GM12873 (cell line): ENCODE measurements at regions not wholly inside any gene's neighbourhood (a gene's known extent, or its start where the extent isn't known, plus 50 kb on each side); places are given as distances from the start of the nearest gene placed in this dataset.

Experiments used
- TF ChIP-seq, protein P1 (sequence below): IDR thresholded peaks from 2 replicates; pipeline ENCODE4 v1.5.1; 2012; ENCODE audit warnings: low read depth, mild to moderate bottlenecking, moderate library complexity, low read length, control low read depth; ENCODE audit not compliant: insufficient read depth; ENCODE audit errors: missing control alignments

DNA sequence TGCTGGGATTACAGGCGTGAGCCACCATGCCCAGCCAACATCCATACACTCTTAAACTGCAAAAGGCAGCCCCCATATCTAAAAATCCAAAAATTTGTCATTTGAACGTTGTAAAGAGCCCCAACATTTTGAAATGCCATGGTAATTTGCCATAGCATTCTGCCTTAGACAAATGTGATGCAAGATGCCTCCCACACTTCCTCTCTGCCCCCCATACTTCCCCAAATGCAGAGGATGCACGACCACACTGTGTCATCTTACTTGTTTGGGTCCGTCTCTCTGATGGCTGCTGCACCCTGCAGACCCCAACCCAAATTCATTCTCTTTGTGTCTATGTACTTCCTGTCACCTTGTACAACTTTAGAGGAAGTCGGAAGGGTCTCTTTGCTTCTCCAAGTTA lies 1125.6 kb upstream of the AUTS2 start:
- TF ChIP-seq, protein P1, sequence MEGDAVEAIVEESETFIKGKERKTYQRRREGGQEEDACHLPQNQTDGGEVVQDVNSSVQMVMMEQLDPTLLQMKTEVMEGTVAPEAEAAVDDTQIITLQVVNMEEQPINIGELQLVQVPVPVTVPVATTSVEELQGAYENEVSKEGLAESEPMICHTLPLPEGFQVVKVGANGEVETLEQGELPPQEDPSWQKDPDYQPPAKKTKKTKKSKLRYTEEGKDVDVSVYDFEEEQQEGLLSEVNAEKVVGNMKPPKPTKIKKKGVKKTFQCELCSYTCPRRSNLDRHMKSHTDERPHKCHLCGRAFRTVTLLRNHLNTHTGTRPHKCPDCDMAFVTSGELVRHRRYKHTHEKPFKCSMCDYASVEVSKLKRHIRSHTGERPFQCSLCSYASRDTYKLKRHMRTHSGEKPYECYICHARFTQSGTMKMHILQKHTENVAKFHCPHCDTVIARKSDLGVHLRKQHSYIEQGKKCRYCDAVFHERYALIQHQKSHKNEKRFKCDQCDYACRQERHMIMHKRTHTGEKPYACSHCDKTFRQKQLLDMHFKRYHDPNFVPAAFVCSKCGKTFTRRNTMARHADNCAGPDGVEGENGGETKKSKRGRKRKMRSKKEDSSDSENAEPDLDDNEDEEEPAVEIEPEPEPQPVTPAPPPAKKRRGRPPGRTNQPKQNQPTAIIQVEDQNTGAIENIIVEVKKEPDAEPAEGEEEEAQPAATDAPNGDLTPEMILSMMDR, result no peak

DNA sequence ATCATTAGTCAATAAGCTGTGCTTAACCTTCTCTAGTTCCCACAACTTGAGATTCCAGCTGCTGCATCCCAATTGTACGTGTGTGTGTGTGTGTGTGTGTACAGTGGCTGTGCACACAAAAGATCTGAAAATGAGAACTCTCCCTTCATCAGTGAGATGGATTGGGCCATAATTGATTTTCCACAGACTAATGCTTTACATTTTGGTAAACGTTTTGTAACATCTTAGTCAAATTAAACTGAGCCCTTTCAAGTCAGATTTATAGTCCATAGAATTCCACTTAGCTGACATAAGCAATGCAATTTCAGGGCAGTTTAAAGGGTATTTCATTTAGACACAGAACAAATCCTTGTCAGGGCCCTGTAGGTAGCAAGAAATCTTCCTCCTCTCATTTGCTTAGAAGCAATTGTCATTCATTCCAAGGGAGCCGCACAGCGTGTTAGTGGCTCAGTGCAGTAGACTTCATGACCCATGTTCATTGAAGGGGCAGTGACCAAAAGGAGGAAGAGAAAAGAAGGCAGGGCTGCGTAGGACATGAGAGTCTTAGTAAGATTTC lies 1123.5 kb upstream of the AUTS2 start:
- TF ChIP-seq, protein P1, result no peak

DNA sequence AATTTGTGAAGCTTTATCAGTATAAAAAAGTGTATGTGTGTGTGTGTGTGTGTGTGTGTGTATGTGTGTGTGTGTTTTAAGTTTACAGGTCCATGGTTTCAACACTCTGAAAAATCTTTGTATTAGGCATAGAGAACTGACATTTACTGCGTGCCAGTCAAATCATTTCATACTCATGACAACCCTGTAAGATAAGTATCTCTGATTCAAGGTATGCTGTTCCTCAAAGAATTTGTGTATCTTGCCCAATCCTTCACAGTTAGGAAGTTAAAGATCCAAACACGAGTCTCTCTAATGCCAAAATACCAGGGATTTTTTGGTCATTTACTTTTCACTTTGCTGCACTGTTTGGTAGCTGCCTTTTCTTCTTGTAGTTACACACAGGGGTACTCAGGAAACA lies 1121.3 kb upstream of the AUTS2 start:
- TF ChIP-seq, protein P1, result no peak

DNA sequence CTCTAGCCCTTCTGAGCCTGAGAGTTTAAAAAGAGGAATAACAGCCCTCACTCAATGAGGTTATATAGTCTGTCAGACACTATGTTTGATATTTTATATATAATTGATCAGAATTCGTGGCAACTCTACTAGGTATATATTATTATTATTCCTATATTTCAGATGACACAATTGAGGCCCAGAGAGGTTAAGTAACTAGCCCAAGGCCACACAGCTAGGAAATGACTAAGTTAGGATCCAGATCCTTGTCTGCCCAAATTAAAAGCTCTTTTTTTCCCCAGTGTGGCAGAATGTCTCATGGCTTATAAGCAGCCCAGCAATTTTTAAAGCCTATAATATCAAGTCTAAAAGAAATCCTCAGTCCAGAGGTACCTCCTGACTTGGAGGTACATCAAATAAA lies 1119.9 kb upstream of the AUTS2 start:
- TF ChIP-seq, protein P1, result no peak

DNA sequence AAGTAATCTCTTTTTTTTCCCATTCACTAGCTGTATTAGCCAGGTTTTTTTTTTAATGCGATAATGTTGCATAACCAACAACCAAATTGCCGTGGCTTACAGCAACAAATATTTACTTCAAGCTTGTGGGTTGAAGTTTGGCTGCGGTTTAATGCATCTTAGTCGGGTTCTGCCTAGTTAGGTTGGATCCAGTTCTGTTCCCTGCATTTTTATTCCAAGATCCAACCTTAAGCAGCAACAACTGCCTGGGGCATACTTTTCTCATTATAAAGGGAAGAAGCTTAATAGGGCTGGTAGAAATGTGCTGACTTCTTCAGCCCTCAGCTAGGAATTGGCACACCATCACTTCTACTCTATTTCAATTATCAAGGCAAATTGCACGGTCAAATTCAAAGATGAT lies 1115.5 kb upstream of the AUTS2 start:
- TF ChIP-seq, protein P1, result no peak

DNA sequence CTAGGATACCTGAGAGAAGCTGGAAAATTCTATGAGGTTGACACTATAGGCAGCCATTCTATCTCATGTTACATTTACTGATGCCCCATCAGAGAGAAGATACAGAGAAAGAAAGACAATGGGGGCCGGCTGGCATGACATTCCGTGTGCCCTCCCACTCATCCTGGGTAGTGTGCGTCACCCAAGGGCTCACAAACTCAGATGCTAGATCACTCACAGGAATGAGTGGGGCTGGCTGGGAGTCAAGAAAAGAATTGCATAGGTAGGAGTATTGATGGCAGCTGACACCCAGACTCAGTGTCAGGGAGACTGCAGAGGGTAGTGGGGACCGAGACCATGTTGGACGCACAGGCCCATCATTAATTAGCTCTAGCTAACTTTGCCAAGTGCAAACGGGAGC lies 1113.5 kb upstream of the AUTS2 start:
- TF ChIP-seq, protein P1, result no peak

DNA sequence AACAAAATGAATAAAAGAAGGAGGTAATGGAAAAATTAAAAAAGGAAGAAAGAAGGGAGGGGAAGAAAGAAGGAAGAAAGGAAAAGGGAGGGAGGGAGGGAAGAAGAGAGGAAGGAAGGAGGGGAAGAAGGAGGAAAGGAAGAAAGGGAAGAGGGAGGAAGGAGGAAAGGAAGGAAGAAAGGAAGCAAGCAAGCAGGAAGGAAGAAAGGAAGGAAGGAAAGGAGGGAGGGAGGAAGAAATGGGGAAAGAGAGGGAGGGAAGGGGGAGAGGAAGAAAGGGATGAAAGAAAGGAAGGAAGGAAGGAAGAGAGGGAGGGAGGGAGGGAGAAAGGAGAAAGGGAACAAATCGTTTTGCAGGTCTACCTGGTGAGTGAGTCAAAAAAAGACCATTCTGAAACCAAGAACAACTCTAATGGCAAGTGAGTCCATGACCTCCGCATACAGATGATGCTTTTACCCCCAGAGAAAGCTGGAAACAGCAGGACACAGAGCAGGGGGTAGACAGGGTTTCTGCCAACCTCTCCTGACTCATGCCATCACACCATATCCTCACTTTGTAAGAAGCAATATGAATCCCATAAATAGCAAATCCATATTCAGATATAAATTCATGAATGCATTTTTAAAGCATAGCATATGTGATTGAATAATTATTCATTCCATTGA lies 1112.9 kb upstream of the AUTS2 start:
- TF ChIP-seq, protein P1, result no peak
